ENCODE measurements at regions not wholly inside any gene's neighbourhood (a gene's known extent, or its start where the extent isn't known, plus 50 kb on each side); places are given as distances from the start of the nearest gene placed in this dataset.

- DNase-seq = no peak
Observed at GRCh38 chr5:2180456-2180855, 297.7 kb upstream of the IRX4 start.

- no peak for DNase-seq
Observed at GRCh38 chr5:2179861-2180260, 297.1 kb upstream of the IRX4 start.

GRCh38 chr5:2178528-2178927 lies 295.8 kb upstream of the IRX4 start:
- DNase-seq = no peak

- no peak for DNase-seq
Observed at GRCh38 chr5:2178071-2178477, 295.3 kb upstream of the IRX4 start.

GRCh38 chr5:2177244-2177643 lies 294.5 kb upstream of the IRX4 start:
- no peak for DNase-seq

- DNase-seq = no peak
Observed at GRCh38 chr5:2176581-2176980, 293.9 kb upstream of the IRX4 start.

- no peak for DNase-seq
Observed at GRCh38 chr5:2175842-2176404, 293.2 kb upstream of the IRX4 start.

GRCh38 chr5:2175041-2175440 lies 292.3 kb upstream of the IRX4 start:
- DNase-seq = no peak

- DNase-seq = no peak
Observed at GRCh38 chr5:2174538-2174937, 291.8 kb upstream of the IRX4 start.

GRCh38 chr5:2173151-2173834 lies 290.6 kb upstream of the IRX4 start:
- DNase-seq = no peak

- DNase-seq = no peak
Observed at GRCh38 chr5:2172471-2172870, 289.7 kb upstream of the IRX4 start.

- no peak for DNase-seq
Observed at GRCh38 chr5:2170761-2171160, 288.0 kb upstream of the IRX4 start.

GRCh38 chr5:2169850-2170760 lies 287.4 kb upstream of the IRX4 start:
- DNase-seq = no peak

GRCh38 chr5:2169430-2169808 lies 286.7 kb upstream of the IRX4 start:
- no peak for DNase-seq

- DNase-seq = no peak
Observed at GRCh38 chr5:2168601-2169429, 286.1 kb upstream of the IRX4 start.

GRCh38 chr5:2167671-2168070 lies 284.9 kb upstream of the IRX4 start:
- no peak for DNase-seq

GRCh38 chr5:2166979-2167377 lies 284.3 kb upstream of the IRX4 start:
- DNase-seq = no peak

- no peak for DNase-seq
Observed at GRCh38 chr5:2166306-2166978, 283.7 kb upstream of the IRX4 start.

- DNase-seq = no peak
Observed at GRCh38 chr5:2165615-2166305, 283.0 kb upstream of the IRX4 start.

- no peak for DNase-seq
Observed at GRCh38 chr5:2165203-2165602, 282.5 kb upstream of the IRX4 start.

- no peak for DNase-seq
Observed at GRCh38 chr5:2164586-2164985, 281.9 kb upstream of the IRX4 start.

GRCh38 chr5:2163940-2164490 lies 281.3 kb upstream of the IRX4 start:
- DNase-seq = no peak
